GM23338 (cell line): ENCODE measurements at regions not wholly inside any gene's neighbourhood (a gene's known extent, or its start where the extent isn't known, plus 50 kb on each side); places are given as distances from the start of the nearest gene placed in this dataset.

Source experiments
- ATAC-seq: fragments of 200-7000 bp; cut with Tn5 transposase; 3 replicates; pipeline ENCODE4 v1.9.1; 2020
- DNase-seq: peaks from one replicate; pipeline ENCODE4 v3.0.0-alpha.2; 2015; ENCODE audit warnings: low spot score
- H2AFZ ChIP-seq: fragments of 200-600 bp; sonication (generic); 2 replicates; pipeline ENCODE4 v1.8.0; 2016; ENCODE audit warnings: antibody characterized with exemption, mild to moderate bottlenecking, moderate library complexity
- H3F3A ChIP-seq: fragments of 200-600 bp; sonication (generic); replicated peaks from 2 replicates; pipeline ENCODE4 v1.8.0; 2017; ENCODE audit warnings: antibody characterized with exemption, mixed run types, low read depth
- H3K27ac ChIP-seq: fragments of 200-600 bp; sonication (generic); 2 replicates; pipeline ENCODE4 v1.6.1; 2016; ENCODE audit warnings: low read depth
- H3K27me3 ChIP-seq: fragments of 200-600 bp; sonication (generic); 2 replicates; pipeline ENCODE4 v1.8.0; 2016; ENCODE audit warnings: mild to moderate bottlenecking, mixed run types, moderate library complexity; ENCODE audit not compliant: insufficient read depth
- H3K36me3 ChIP-seq: fragments of 200-600 bp; sonication (generic); 2 replicates; pipeline ENCODE4 v1.8.0; 2016; ENCODE audit warnings: mild to moderate bottlenecking; ENCODE audit not compliant: insufficient read depth
- H3K4me1 ChIP-seq: fragments of 200-600 bp; sonication (generic); 2 replicates; pipeline ENCODE4 v1.8.0; 2016; ENCODE audit warnings: mild to moderate bottlenecking, moderate library complexity; ENCODE audit not compliant: insufficient read depth
- H3K4me2 ChIP-seq: fragments of 200-600 bp; sonication (generic); 2 replicates; pipeline ENCODE4 v1.7.1; 2017; ENCODE audit warnings: mixed run types
- H3K4me3 ChIP-seq: fragments of 200-600 bp; sonication (generic); 2 replicates; pipeline ENCODE4 v1.6.1; 2016; ENCODE audit warnings: mixed run types
- H3K79me2 ChIP-seq: fragments of 200-600 bp; sonication (generic); replicated peaks from 2 replicates; pipeline ENCODE4 v1.8.0; 2017; ENCODE audit warnings: mild to moderate bottlenecking; ENCODE audit not compliant: insufficient read depth
- H3K9me2 ChIP-seq: fragments of 200-600 bp; sonication (generic); 2 replicates; pipeline ENCODE4 v1.8.0; 2017; ENCODE audit not compliant: insufficient read depth
- H4K20me1 ChIP-seq: fragments of 200-600 bp; sonication (generic); replicated peaks from 2 replicates; pipeline ENCODE4 v1.8.0; 2017; ENCODE audit warnings: mild to moderate bottlenecking; ENCODE audit not compliant: insufficient read depth
- H3K27ac Mint-ChIP-seq: 2 replicates; pipeline ENCODE4 v1.8.0; 2020; ENCODE audit warnings: inconsistent platforms, mild to moderate bottlenecking, moderate library complexity, mixed read lengths
- H3K27me3 Mint-ChIP-seq: 3 replicates; pipeline ENCODE4 v1.8.0; 2022; ENCODE audit warnings: low read depth, mild to moderate bottlenecking, moderate library complexity, mixed read lengths, inconsistent platforms; ENCODE audit not compliant: insufficient read depth, poor library complexity
- H3K36me3 Mint-ChIP-seq: 3 replicates; pipeline ENCODE4 v1.8.0; 2021; ENCODE audit warnings: low read depth, mild to moderate bottlenecking, inconsistent platforms, moderate library complexity, mixed read lengths
- H3K4me1 Mint-ChIP-seq: 3 replicates; pipeline ENCODE4 v1.8.0; 2020; ENCODE audit warnings: mild to moderate bottlenecking, inconsistent platforms, mixed read lengths
- H3K4me3 Mint-ChIP-seq: 3 replicates; pipeline ENCODE4 v1.8.0; 2021; ENCODE audit warnings: moderate library complexity, mild to moderate bottlenecking, inconsistent platforms, mixed read lengths
- H3K9me3 Mint-ChIP-seq: 3 replicates; pipeline ENCODE4 v1.8.0; 2020; ENCODE audit warnings: moderate library complexity, mild to moderate bottlenecking, inconsistent platforms, mixed read lengths
- CREB1 ChIP-seq: fragments of 250-450 bp; sonication (Bioruptor Pico); IDR thresholded peaks from 2 replicates; pipeline ENCODE4 v1.5.0; 2020; ENCODE audit warnings: low read depth, mild to moderate bottlenecking, moderate library complexity
- CTCF ChIP-seq, 2 experiments: fragments of 200-600 bp in 1 of 2; sonication (generic) in 1 of 2; conservative IDR thresholded peaks; 2 replicates each; pipeline versions ENCODE4 v1.5.1 to v1.6.1; 2016 to 2017; ENCODE audit warnings: antibody characterized with exemption in 2 of 2, low read depth in 2 of 2, mild to moderate bottlenecking in 2 of 2, moderate library complexity in 1 of 2
- ETS1 ChIP-seq: IDR thresholded peaks from 2 replicates; pipeline ENCODE4 v1.6.1; 2016; ENCODE audit warnings: antibody characterized with exemption
- EZH2 ChIP-seq: fragments of 200-600 bp; sonication (generic); IDR thresholded peaks from one replicate; pipeline ENCODE4 v1.8.0; 2017; ENCODE audit warnings: antibody characterized with exemption, mild to moderate bottlenecking, low read depth; ENCODE audit not compliant: unreplicated experiment
- EZH2phosphoT487 ChIP-seq: fragments of 200-600 bp; sonication (generic); IDR thresholded peaks from one replicate; pipeline ENCODE4 v1.8.1; 2018; ENCODE audit warnings: antibody characterized with exemption; ENCODE audit not compliant: unreplicated experiment
- JUNB ChIP-seq: IDR thresholded peaks from one replicate; pipeline ENCODE4 v1.6.1; 2016; ENCODE audit warnings: antibody characterized with exemption; ENCODE audit not compliant: unreplicated experiment
- NANOG ChIP-seq: IDR thresholded peaks from 2 replicates; pipeline ENCODE4 v1.6.1; 2016; ENCODE audit warnings: antibody characterized with exemption, borderline replicate concordance
- POLR2AphosphoS5 ChIP-seq: IDR thresholded peaks from 2 replicates; pipeline ENCODE4 v1.6.1; 2016; ENCODE audit warnings: antibody characterized with exemption, low read depth
- REST ChIP-seq: IDR thresholded peaks from one replicate; pipeline ENCODE4 v1.6.1; 2018; ENCODE audit warnings: antibody characterized with exemption; ENCODE audit not compliant: unreplicated experiment
- STAT1 ChIP-seq: IDR thresholded peaks from one replicate; pipeline ENCODE4 v1.6.1; 2016; ENCODE audit warnings: antibody characterized with exemption; ENCODE audit not compliant: unreplicated experiment
- ZNF114 ChIP-seq: fragments of 250-450 bp; sonication (Bioruptor Pico); IDR thresholded peaks from 2 replicates; pipeline ENCODE4 v1.5.0; 2020; ENCODE audit warnings: mild to moderate bottlenecking, moderate library complexity
- ZNF331 ChIP-seq: fragments of 250-450 bp; sonication (Bioruptor Pico); IDR thresholded peaks from 2 replicates; pipeline ENCODE4 v1.5.0; 2020; ENCODE audit warnings: low read depth, mild to moderate bottlenecking, moderate library complexity
- ZNF462 ChIP-seq: fragments of 250-450 bp; sonication (Bioruptor Pico); IDR thresholded peaks from 2 replicates; pipeline ENCODE4 v1.5.0; 2020; ENCODE audit warnings: mild to moderate bottlenecking, moderate library complexity

GRCh38 chr4:114284629-114285028 is 305.2 kb upstream of the ARSJ start:
- Histone ChIP-seq H3K4me1 (no peaks in the 10 kb centered on the region), H3K79me2 (no peaks in the 10 kb centered on the region), H2AFZ (no peak overlapping the region), H3F3A (no peaks in the 10 kb centered on the region), H3K4me2 (no peak overlapping the region), H3K9me2 (no peaks in the 10 kb centered on the region), H3K4me3 (no peak overlapping the region), H3K27me3 (no peaks in the 10 kb centered on the region), H3K36me3 (no peaks in the 10 kb centered on the region), H3K27ac (no peak overlapping the region), H4K20me1 (no peaks in the 10 kb centered on the region)
- Mint-ChIP-seq H3K4me3 (no peak overlapping the region), H3K27me3 (no peaks in the 10 kb centered on the region), H3K36me3 (no peaks in the 10 kb centered on the region), H3K9me3 (peaks cover 5% of the 10 kb centered on the region; the same call in 1 of the 3 replicates), H3K4me1 (no peaks in the 10 kb centered on the region), H3K27ac (no peak overlapping the region)
- DNase-seq (no peak), ATAC-seq (no peak)
- TF ChIP-seq POLR2AphosphoS5 (no peak), STAT1 (no peak), CTCF (conservative IDR thresholded peaks at IDR 0.05; ENCODE audit: low read depth in 2 of 2) (no peak), REST (no peak), ZNF462 (no peak), ZNF114 (no peak), EZH2 (no peak), JUNB (no peak), ZNF331 (CRISPR knock-in tag) (no peak), CREB1 (CRISPR knock-in tag) (no peak), EZH2phosphoT487 (no peak), ETS1 (no peak), NANOG (no peak)
